Fibroblast of peridontal ligament (primary cell): ENCODE measurements at regions not wholly inside any gene's neighbourhood (a gene's known extent, or its start where the extent isn't known, plus 50 kb on each side); places are given as distances from the start of the nearest gene placed in this dataset.
A peak's percentile ranks its signal among the peaks of the same experiment; 100 is the strongest.

ENCODE experiments used
- DNase-seq: peaks from one replicate; pipeline ENCODE4 v3.0.0-alpha.2; 2010; ENCODE audit errors: extremely low read depth

GRCh38 chr13:106752584-106753170, 184.7 kb upstream of the ARGLU1 start:
- no peak for DNase-seq

GRCh38 chr13:106748785-106749184, 180.8 kb upstream of the ARGLU1 start:
- no peak for DNase-seq

- DNase-seq = no peak
Measured at GRCh38 chr13:106744516-106744915, 176.6 kb upstream of the ARGLU1 start.

GRCh38 chr13:106738186-106738678, 170.3 kb upstream of the ARGLU1 start:
- DNase-seq = no peak

GRCh38 chr13:106736941-106737340, 169.0 kb upstream of the ARGLU1 start:
- no peak for DNase-seq

GRCh38 chr13:106734198-106734597, 166.3 kb upstream of the ARGLU1 start:
- DNase-seq = no peak

GRCh38 chr13:106723036-106723435, 155.1 kb upstream of the ARGLU1 start:
- no peak for DNase-seq

GRCh38 chr13:106722620-106723019, 154.7 kb upstream of the ARGLU1 start:
- no peak for DNase-seq

- DNase-seq = no peak
Measured at GRCh38 chr13:106721599-106721998, 153.7 kb upstream of the ARGLU1 start.

- no peak for DNase-seq
Measured at GRCh38 chr13:106714271-106714982, 146.5 kb upstream of the ARGLU1 start.

GRCh38 chr13:106712381-106712780, 144.4 kb upstream of the ARGLU1 start:
- DNase-seq = no peak

- DNase-seq = peak; percentile 71
Measured at GRCh38 chr13:106710266-106710665, 142.3 kb upstream of the ARGLU1 start.

GRCh38 chr13:106709522-106709921, 141.6 kb upstream of the ARGLU1 start:
- DNase-seq = peak; percentile 60

- DNase-seq = no peak
Measured at GRCh38 chr13:106702505-106702904, 134.6 kb upstream of the ARGLU1 start.

- no peak for DNase-seq
Measured at GRCh38 chr13:106701771-106702341, 133.9 kb upstream of the ARGLU1 start.

GRCh38 chr13:106700439-106700838, 132.5 kb upstream of the ARGLU1 start:
- DNase-seq = peak; percentile 2

GRCh38 chr13:106700007-106700406, 132.1 kb upstream of the ARGLU1 start:
- no peak for DNase-seq

GRCh38 chr13:106699311-106699710, 131.4 kb upstream of the ARGLU1 start:
- DNase-seq = no peak

GRCh38 chr13:106696719-106697118, 128.8 kb upstream of the ARGLU1 start:
- no peak for DNase-seq

- no peak for DNase-seq
Measured at GRCh38 chr13:106696140-106696539, 128.2 kb upstream of the ARGLU1 start.

GRCh38 chr13:106695139-106695538, 127.2 kb upstream of the ARGLU1 start:
- DNase-seq = no peak

GRCh38 chr13:106691861-106692260, 123.9 kb upstream of the ARGLU1 start:
- no peak for DNase-seq

- no peak for DNase-seq
Measured at GRCh38 chr13:106691341-106691740, 123.4 kb upstream of the ARGLU1 start.
